ENCODE measurements at regions not wholly inside any gene's neighbourhood (a gene's known extent, or its start where the extent isn't known, plus 50 kb on each side); places are given as distances from the start of the nearest gene placed in this dataset.

DNA sequence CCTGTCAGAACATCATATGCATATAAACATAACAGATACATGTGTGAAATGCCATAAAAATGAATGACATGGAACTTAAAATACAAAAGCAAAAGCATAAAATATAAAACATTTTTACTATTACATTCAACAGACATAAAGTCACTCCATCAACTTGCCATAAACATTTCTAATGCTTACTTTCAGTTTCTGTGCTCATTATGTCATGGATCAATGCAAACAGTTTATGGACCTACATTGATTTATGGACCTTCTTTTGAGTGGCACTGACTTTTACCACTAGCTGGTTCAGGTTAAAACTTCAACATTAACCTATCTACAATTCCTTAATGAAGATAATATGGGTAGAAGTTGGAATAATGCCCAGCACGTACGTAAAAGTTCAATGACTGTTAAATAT, 577.4 kb upstream of the LMCD1 start:
- TF ChIP-seq EZH2phosphoT487 (IDR thresholded peaks at IDR 0.05; ENCODE audit: insufficient read depth, low read depth) (no peak), EZH2 (IDR thresholded peaks at IDR 0.05; ENCODE audit: insufficient read depth, poor library complexity, severe bottlenecking) (no peak)

All from GM23248 (cell line).